ENCODE measurements at regions not wholly inside any gene's neighbourhood (a gene's known extent, or its start where the extent isn't known, plus 50 kb on each side); places are given as distances from the start of the nearest gene placed in this dataset.

DNA sequence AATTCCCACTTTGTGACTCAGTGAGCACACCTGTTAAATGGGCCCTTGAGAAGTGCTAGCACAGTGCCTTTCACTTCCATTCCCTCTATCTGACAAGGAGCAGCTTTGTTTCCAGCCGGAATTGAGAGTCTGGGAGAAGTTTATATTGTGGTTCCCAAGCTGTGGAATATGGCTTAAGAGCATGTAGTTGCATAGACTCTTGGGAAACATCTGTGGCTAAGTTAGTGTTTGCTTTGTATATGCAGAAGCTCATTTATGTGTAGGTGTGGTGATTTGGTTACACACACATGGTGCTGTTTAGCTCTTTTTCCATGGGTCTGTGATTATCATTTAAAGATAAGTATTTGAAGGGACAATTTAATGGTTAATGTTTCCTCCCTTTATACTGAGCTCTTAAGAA is 110.5 kb upstream of the HMHB1 start:
- no peak for DNase-seq
- ChIA-PET CTCF (no interaction called here), POLR2A (no interaction called here)
- Histone ChIP-seq H3K27me3 (replicated peaks in 2 of 5; ENCODE audit: control insufficient read depth in 4 of 5, insufficient read depth in 5 of 5, low read length in 4 of 5) (no peaks in the 10 kb centered on the region), H3K4me3 (ENCODE audit: control insufficient read depth in 1 of 7, extremely low read depth in 1 of 7, insufficient read depth in 4 of 7, low read depth in 2 of 7, low read length in 6 of 7) (no peak overlapping the region), H3K9me3 (ENCODE audit: control extremely low read depth in 1 of 5, control insufficient read depth in 4 of 5, insufficient read depth in 2 of 5, low read depth in 1 of 5, low read length in 4 of 5) (no peaks in the 10 kb centered on the region), H3K36me3 (ENCODE audit: control insufficient read depth in 4 of 4, insufficient read depth in 4 of 4, low read length in 3 of 4) (no peaks in the 10 kb centered on the region), H3K4me1 (ENCODE audit: control extremely low read depth in 1 of 4, control insufficient read depth in 4 of 4, insufficient read depth in 4 of 4, low read length in 3 of 4) (no peaks in the 10 kb centered on the region), H3K27ac (ENCODE audit: insufficient read depth in 1 of 2, low read depth in 1 of 2, low read length in 2 of 2, poor library complexity in 1 of 2, severe bottlenecking in 2 of 2) (no peak overlapping the region)
- no CpG with 5 or more reads among the region's 1 CpG for WGBS (ENCODE audit: insufficient coverage)

DNA sequence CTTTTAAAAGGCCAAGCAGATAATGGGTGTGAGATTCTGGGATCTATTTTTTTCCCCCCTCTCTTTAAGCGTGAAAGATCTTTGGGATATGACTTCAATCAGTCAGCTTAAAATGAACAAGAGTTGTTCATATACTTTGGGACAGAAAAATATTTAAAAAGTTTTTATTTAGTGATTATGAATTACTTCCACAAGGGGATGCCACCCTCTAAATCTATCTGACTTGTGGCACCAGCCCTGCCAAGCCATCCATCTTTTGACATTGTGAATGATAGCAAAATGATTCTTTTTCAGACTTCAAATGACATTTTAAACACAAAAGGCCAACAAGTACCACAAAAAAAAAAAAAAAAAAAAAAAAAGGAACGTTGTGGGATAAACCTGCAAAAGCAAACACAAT is 111.0 kb upstream of the HMHB1 start:
- ChIA-PET POLR2A (no interaction called here), CTCF (no interaction called here)
- Histone ChIP-seq H3K4me1 (ENCODE audit: control extremely low read depth in 1 of 4, control insufficient read depth in 4 of 4, insufficient read depth in 4 of 4, low read length in 3 of 4) (no peaks in the 10 kb centered on the region), H3K9me3 (ENCODE audit: control extremely low read depth in 1 of 5, control insufficient read depth in 4 of 5, insufficient read depth in 2 of 5, low read depth in 1 of 5, low read length in 4 of 5) (no peaks in the 10 kb centered on the region), H3K4me3 (ENCODE audit: control insufficient read depth in 1 of 7, extremely low read depth in 1 of 7, insufficient read depth in 4 of 7, low read depth in 2 of 7, low read length in 6 of 7) (no peak overlapping the region), H3K27ac (ENCODE audit: insufficient read depth in 1 of 2, low read depth in 1 of 2, low read length in 2 of 2, poor library complexity in 1 of 2, severe bottlenecking in 2 of 2) (no peak overlapping the region), H3K36me3 (ENCODE audit: control insufficient read depth in 4 of 4, insufficient read depth in 4 of 4, low read length in 3 of 4) (no peaks in the 10 kb centered on the region), H3K27me3 (replicated peaks in 2 of 5; ENCODE audit: control insufficient read depth in 4 of 5, insufficient read depth in 5 of 5, low read length in 4 of 5) (no peaks in the 10 kb centered on the region)
- no peak for DNase-seq
- no CpG with 5 or more reads among the region's 2 CpGs for WGBS (ENCODE audit: insufficient coverage)

DNA sequence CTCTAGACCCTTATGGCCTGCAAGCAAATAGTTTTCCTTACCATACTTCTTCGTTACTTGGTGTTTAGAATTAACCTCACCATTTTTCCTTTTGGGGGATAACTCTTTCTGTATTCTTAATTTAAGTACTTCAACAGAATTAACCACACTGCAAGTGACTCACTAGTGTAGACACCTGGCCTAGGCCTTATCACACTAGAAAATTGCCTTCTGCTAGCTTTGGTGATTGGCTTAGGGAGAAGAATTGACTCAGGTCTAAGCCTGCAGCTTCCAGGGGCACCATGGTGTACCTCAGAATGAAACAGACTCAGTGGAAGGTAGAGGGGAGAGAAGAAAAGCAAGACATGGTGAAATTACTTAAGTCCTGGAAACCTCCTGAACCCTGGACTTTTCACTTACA is 112.8 kb upstream of the HMHB1 start:
- CTCF ChIA-PET = no interaction called here
- 100% methylated on average over 1 of the region's 1 CpG for WGBS (ENCODE audit: insufficient coverage)
- no peaks in the 10 kb centered on the region for H3K9me3 ChIP-seq (ENCODE audit: control extremely low read depth in 1 of 5, control insufficient read depth in 4 of 5, insufficient read depth in 2 of 5, low read depth in 1 of 5, low read length in 4 of 5)
- H3K4me3 ChIP-seq (ENCODE audit: control insufficient read depth in 1 of 7, extremely low read depth in 1 of 7, insufficient read depth in 4 of 7, low read depth in 2 of 7, low read length in 6 of 7) = no peak overlapping the region
- POLR2A ChIA-PET = no interaction called here
- DNase-seq = peak in 1 of 3 donors; percentile 6
- H3K27me3 ChIP-seq (replicated peaks in 2 of 5; ENCODE audit: control insufficient read depth in 4 of 5, insufficient read depth in 5 of 5, low read length in 4 of 5) = no peaks in the 10 kb centered on the region
- H3K4me1 ChIP-seq (ENCODE audit: control extremely low read depth in 1 of 4, control insufficient read depth in 4 of 4, insufficient read depth in 4 of 4, low read length in 3 of 4) = no peaks in the 10 kb centered on the region
- H3K36me3 ChIP-seq (ENCODE audit: control insufficient read depth in 4 of 4, insufficient read depth in 4 of 4, low read length in 3 of 4) = no peaks in the 10 kb centered on the region
- H3K27ac ChIP-seq (ENCODE audit: insufficient read depth in 1 of 2, low read depth in 1 of 2, low read length in 2 of 2, poor library complexity in 1 of 2, severe bottlenecking in 2 of 2) = no peak overlapping the region

DNA sequence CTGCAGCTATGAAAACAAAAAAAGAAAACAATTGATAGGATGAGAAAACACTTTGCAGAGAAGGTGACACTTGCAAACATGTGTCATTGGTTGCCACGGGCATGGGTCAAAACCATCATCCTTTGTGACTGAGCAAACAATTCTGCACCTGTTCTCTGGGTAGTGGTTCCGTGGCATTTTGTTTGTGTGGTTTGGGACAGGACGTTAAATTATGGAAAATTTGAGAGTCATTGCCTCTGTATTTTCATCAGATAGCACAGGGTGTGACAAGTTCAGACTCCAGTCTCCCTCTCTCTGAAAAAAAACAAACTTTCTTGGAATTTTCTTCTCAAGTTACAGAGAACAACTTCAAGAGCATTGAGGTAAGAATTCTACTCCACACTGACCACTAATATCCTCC is 113.4 kb upstream of the HMHB1 start:
- H3K9me3 ChIP-seq (ENCODE audit: control extremely low read depth in 1 of 5, control insufficient read depth in 4 of 5, insufficient read depth in 2 of 5, low read depth in 1 of 5, low read length in 4 of 5) = no peaks in the 10 kb centered on the region
- H3K4me1 ChIP-seq (ENCODE audit: control extremely low read depth in 1 of 4, control insufficient read depth in 4 of 4, insufficient read depth in 4 of 4, low read length in 3 of 4) = no peaks in the 10 kb centered on the region
- WGBS (ENCODE audit: insufficient coverage) = 86% methylated on average over 1 of the region's 3 CpGs
- H3K4me3 ChIP-seq (ENCODE audit: control insufficient read depth in 1 of 7, extremely low read depth in 1 of 7, insufficient read depth in 4 of 7, low read depth in 2 of 7, low read length in 6 of 7) = no peak overlapping the region
- ChIA-PET CTCF (no interaction called here), POLR2A (no interaction called here)
- no peaks in the 10 kb centered on the region for H3K27me3 ChIP-seq (replicated peaks in 2 of 5; ENCODE audit: control insufficient read depth in 4 of 5, insufficient read depth in 5 of 5, low read length in 4 of 5)
- H3K36me3 ChIP-seq (ENCODE audit: control insufficient read depth in 4 of 4, insufficient read depth in 4 of 4, low read length in 3 of 4) = no peaks in the 10 kb centered on the region
- H3K27ac ChIP-seq (ENCODE audit: insufficient read depth in 1 of 2, low read depth in 1 of 2, low read length in 2 of 2, poor library complexity in 1 of 2, severe bottlenecking in 2 of 2) = no peak overlapping the region
- DNase-seq = peak in 2 of 3 donors; percentile 2 to 3

DNA sequence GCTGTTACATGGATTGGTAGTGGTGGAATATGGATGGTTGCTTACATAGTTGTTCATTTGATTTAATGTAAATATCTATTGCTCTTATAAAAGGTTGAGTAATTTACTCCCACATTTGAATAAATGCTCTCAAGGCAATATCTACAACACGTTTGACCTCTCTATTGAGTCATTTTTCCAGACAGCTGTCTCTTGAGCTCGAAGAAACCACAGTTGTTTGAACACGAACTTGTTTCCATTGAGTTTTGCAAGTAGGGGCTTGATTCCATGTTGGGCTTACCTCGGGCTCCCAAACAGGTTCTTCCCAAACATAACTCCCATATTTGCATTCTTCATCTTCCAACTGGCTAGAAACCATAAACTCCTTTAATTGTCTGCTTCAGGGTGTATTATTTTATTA is 115.0 kb upstream of the HMHB1 start:
- WGBS (ENCODE audit: insufficient coverage) = 90% methylated on average over 3 of the region's 4 CpGs
- Histone ChIP-seq H3K9me3 (ENCODE audit: control extremely low read depth in 1 of 5, control insufficient read depth in 4 of 5, insufficient read depth in 2 of 5, low read depth in 1 of 5, low read length in 4 of 5) (no peaks in the 10 kb centered on the region), H3K27me3 (replicated peaks in 2 of 5; ENCODE audit: control insufficient read depth in 4 of 5, insufficient read depth in 5 of 5, low read length in 4 of 5) (no peaks in the 10 kb centered on the region), H3K4me3 (ENCODE audit: control insufficient read depth in 1 of 7, extremely low read depth in 1 of 7, insufficient read depth in 4 of 7, low read depth in 2 of 7, low read length in 6 of 7) (no peak overlapping the region), H3K4me1 (ENCODE audit: control extremely low read depth in 1 of 4, control insufficient read depth in 4 of 4, insufficient read depth in 4 of 4, low read length in 3 of 4) (no peaks in the 10 kb centered on the region), H3K36me3 (ENCODE audit: control insufficient read depth in 4 of 4, insufficient read depth in 4 of 4, low read length in 3 of 4) (no peaks in the 10 kb centered on the region), H3K27ac (ENCODE audit: insufficient read depth in 1 of 2, low read depth in 1 of 2, low read length in 2 of 2, poor library complexity in 1 of 2, severe bottlenecking in 2 of 2) (no peak overlapping the region)
- POLR2A ChIA-PET = no interaction called here
- CTCF ChIA-PET = no interaction called here
- DNase-seq = no peak

DNA sequence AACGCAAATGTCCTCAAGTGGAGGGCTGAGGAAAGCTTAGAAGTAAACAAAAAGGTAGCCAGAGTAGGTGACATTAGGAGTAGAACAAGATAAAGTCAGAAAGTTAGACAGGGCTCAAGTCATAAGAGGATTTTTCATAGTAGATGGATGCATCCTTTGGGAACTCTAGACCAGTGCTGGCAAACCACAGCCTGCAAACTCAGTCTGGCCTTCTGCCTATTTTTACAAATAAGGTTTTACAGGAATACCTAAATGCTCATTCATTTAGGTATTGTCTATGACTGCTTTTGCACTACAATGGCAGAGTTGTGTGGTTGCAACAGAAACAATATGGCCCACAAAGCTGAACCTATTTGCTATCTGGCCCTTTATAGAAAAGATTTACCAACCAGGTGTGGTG is 116.0 kb upstream of the HMHB1 start:
- CTCF ChIA-PET = interaction anchor here (1.3 kb wide), 1 partner anchor 14 kb away, joined by 4 read pairs; no protein-coding TSS in a partner anchor

DNA sequence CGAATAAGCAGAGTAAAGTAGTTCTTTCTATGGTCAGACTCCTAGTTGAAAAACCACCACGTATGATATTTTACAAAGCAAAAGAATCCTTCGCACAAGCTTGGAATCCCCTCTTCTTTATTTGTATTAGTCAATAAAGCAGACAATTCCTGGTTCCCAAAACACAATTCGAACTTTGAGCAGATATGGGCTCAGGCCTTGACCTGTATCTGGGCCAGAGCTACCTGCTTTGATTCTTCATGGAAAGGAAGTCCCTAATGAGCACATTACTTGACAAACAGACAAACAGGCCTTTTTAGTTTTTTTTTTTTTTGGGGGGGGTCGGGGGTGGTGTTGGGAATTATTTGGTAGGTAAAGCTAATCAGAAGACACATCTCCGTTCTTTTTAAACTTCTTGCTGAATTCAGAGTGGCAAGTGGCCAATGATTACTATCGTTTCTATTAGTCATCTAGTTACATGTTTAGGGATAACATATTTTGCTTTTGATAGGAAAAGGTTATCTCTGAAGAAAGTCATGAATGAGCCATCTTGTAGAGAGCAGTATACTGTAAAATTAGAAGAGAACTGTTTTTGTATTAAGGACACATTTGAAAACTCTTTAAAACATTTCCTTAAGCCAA is 116.6 kb upstream of the HMHB1 start:
- Histone ChIP-seq H3K4me1 (ENCODE audit: control extremely low read depth in 1 of 4, control insufficient read depth in 4 of 4, insufficient read depth in 4 of 4, low read length in 3 of 4) (no peaks in the 10 kb centered on the region), H3K4me3 (ENCODE audit: control insufficient read depth in 1 of 7, extremely low read depth in 1 of 7, insufficient read depth in 4 of 7, low read depth in 2 of 7, low read length in 6 of 7) (no peak overlapping the region), H3K27me3 (replicated peaks in 2 of 5; ENCODE audit: control insufficient read depth in 4 of 5, insufficient read depth in 5 of 5, low read length in 4 of 5) (no peaks in the 10 kb centered on the region), H3K36me3 (ENCODE audit: control insufficient read depth in 4 of 4, insufficient read depth in 4 of 4, low read length in 3 of 4) (no peaks in the 10 kb centered on the region), H3K27ac (ENCODE audit: insufficient read depth in 1 of 2, low read depth in 1 of 2, low read length in 2 of 2, poor library complexity in 1 of 2, severe bottlenecking in 2 of 2) (no peak overlapping the region), H3K9me3 (ENCODE audit: control extremely low read depth in 1 of 5, control insufficient read depth in 4 of 5, insufficient read depth in 2 of 5, low read depth in 1 of 5, low read length in 4 of 5) (peaks cover 0 to 3% (median 1%) of the 10 kb centered on the region in 5 experiments)
- WGBS (ENCODE audit: insufficient coverage) = 100% methylated on average over 2 of the region's 7 CpGs
- ChIA-PET POLR2A (no interaction called here), CTCF (interaction anchor here (1.3 kb wide), 1 partner anchor 14 kb away, joined by 4 read pairs; no protein-coding TSS in a partner anchor)
- no peak for DNase-seq

More for the DNA sequence above, 116.0 kb upstream of the HMHB1 start:
- H3K4me1 ChIP-seq (ENCODE audit: control extremely low read depth in 1 of 4, control insufficient read depth in 4 of 4, insufficient read depth in 4 of 4, low read length in 3 of 4) = no peaks in the 10 kb centered on the region
- H3K4me3 ChIP-seq (ENCODE audit: control insufficient read depth in 1 of 7, extremely low read depth in 1 of 7, insufficient read depth in 4 of 7, low read depth in 2 of 7, low read length in 6 of 7) = no peak overlapping the region
- H3K27me3 ChIP-seq (replicated peaks in 2 of 5; ENCODE audit: control insufficient read depth in 4 of 5, insufficient read depth in 5 of 5, low read length in 4 of 5) = no peaks in the 10 kb centered on the region
- 100% methylated on average over 1 of the region's 1 CpG for WGBS (ENCODE audit: insufficient coverage)
- H3K9me3 ChIP-seq (ENCODE audit: control extremely low read depth in 1 of 5, control insufficient read depth in 4 of 5, insufficient read depth in 2 of 5, low read depth in 1 of 5, low read length in 4 of 5) = no peaks in the 10 kb centered on the region
- POLR2A ChIA-PET = no interaction called here
- no peak overlapping the region for H3K27ac ChIP-seq (ENCODE audit: insufficient read depth in 1 of 2, low read depth in 1 of 2, low read length in 2 of 2, poor library complexity in 1 of 2, severe bottlenecking in 2 of 2)
- no peaks in the 10 kb centered on the region for H3K36me3 ChIP-seq (ENCODE audit: control insufficient read depth in 4 of 4, insufficient read depth in 4 of 4, low read length in 3 of 4)
- no peak for DNase-seq

Data from common myeloid progenitor, CD34-positive (primary cell).